H54 (cell line): ENCODE measurements at regions not wholly inside any gene's neighbourhood (a gene's known extent, or its start where the extent isn't known, plus 50 kb on each side); places are given as distances from the start of the nearest gene placed in this dataset.

ENCODE experiments used
- DNase-seq: peaks from one replicate; pipeline ENCODE4 v3.0.0; 2011; ENCODE audit warnings: low spot score, mixed read lengths; ENCODE audit not compliant: insufficient read length
- FAIRE-seq: peaks from 3 replicates; lab custom pipeline; 2011; peaks lifted over from hg19 to GRCh38; lab: Jason Lieb, UNC
- POLR2A ChIP-seq: IDR thresholded peaks from 2 replicates; pipeline ENCODE4 v1.6.1; 2011; ENCODE audit warnings: low read depth, mild to moderate bottlenecking, low read length

- no peak for TF ChIP-seq POLR2A
- DNase-seq (peak; percentile 20), FAIRE-seq (no peak)
These were observed 78.3 kb upstream of the CTNNBL1 start for GRCh38 chr20:37615340-37616109.

DNA sequence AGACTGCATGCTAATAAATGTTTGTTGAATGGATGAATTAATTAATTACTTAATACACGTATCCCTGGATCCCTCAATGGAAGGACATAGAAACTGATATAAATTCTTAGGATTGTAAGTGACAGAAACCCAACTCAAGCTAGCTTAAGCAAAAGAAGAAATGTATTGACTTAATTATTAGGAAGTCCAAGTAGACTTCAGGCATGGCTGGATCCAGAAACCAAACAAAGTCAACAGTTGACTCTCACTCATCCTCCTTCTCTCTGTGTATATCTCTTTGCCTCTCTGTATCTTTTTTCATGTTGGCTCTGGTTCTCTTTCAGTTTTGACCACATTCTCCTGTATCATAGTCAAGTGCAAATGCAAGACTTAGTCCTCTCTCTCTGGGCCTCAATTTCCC, 82.0 kb upstream of the CTNNBL1 start:
- no peak for TF ChIP-seq POLR2A
- DNase-seq (no peak), FAIRE-seq (no peak)

DNA sequence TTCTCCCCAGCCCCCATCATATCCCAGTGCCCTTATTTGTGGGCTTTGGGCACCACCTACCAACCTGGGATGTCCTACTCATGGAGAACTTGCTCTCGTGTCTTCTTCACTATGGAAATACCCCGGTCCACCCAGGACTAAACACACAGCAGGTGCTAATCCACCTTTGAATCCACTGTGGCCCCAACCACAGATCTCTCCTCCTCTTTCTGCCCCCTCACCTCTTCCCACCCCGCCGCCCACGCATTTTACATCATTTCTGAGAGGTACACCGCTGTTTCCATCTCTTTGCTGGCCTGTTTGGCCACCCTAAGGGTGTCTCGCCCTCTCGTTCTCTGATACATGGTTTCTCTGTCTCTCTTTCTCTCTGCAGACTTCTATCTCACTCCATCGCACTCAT, 82.5 kb upstream of the CTNNBL1 start:
- FAIRE-seq (no peak), DNase-seq (no peak)
- TF ChIP-seq POLR2A = no peak

DNA sequence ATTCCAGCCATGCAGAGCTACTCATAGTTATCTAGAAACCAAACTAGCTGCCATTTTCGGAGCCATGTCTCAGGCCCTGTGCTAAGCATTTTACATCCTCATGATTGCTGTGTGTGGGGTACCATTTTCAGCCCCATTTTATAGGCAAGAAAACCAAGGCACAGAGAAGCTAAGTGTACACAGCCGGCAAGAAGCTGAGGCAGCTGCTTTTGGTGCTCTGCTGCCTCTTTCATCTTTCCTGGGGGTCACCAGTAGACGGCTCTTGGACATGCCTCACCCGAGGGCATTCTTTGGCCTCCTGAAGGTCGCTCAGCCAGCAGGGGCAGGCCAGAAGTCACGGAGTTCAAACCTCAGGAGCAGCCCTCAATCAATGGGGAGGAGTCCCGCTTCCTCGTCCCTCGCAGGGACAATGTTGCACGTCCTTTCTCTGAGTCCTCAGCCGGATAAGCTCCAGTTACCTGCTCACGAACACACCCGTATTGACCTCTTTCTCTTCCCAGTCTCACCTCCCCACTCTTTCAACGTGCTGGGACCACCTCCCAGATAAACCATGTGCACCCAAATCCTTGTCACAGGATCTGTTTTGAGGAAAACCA, 82.6 kb upstream of the BLCAP start:
- DNase-seq (no peak), FAIRE-seq (no peak)
- TF ChIP-seq POLR2A = no peak

DNA sequence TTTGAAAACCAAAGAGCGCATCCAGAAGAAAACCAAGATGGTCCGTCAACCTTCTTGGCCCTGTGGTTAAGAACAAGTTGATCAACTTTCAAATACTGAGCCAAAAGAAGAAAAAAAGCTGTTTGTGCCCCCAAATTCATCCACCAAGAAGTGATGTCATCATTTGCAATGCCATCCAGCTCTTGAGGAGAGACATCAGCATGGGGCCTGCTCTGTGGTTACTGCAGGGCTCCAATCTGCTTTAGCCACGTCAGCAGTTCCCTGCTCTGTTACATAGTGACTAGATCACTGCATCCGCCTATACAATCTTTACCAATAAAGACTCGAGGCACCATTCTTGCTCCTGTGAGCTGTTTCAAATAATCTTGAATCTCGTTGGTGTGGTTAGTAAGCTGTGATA, 75.0 kb upstream of the BLCAP start:
- DNase-seq = no peak
- FAIRE-seq = no peak
- TF ChIP-seq POLR2A = no peak

DNA sequence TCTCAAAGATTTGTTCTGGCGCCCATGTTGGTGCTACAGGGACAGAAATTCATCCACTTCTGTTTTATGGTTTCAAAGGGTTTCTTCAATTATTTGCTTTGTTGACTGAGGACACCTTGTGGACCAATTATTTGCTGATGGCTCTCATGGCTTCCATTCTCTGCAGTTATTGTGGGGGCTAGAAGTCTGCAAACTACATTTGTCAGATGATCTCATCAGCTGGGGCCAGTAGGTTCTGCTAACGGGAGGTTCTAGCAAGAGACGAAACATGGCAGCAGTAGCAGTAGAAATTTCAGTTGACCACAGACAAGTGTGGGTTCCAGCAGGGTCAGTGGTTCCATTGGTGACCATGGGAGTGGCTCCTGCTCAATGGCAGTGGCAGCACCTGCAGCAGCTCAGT, 72.8 kb upstream of the BLCAP start:
- no peak for FAIRE-seq
- DNase-seq = no peak
- no peak for TF ChIP-seq POLR2A

DNA sequence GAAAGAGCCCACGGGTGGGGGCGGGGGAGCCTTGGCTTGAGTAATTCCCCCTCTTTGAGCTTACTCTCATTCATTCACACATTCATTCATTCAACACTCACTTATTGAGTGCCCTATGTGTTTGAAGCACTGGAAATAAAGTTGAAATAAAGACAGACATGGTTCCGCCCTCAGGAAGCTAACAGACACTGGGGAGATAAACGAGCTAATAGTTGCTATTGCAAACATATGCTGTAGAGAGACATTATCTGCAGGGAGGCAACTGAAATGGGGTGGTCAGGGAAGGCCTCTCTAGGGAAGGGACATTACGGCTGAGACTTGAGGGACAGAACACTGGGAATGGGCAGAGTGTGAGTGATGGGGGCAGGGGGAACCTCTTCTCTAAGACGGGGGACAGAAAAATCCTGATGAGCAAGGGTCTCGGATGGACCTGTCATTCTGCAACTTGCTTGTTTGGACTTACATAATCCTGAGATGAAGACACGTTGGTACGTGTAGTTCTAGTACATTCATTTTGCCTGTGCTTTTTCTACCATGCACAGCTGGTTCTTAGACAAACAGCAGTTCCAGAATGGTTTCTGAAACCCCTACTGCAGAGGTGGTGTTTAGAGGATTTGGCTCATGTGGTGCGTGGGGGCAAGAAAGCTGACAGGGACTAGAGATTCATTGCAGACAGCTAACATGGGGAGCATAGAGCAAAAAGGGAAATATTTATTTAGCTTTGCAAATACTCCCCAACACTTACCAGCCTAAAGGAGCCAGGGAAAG, 71.1 kb upstream of the BLCAP start:
- no peak for TF ChIP-seq POLR2A
- FAIRE-seq (no peak), DNase-seq (no peak)

- TF ChIP-seq POLR2A = no peak
- no peak for DNase-seq
These were observed 70.4 kb upstream of the BLCAP start for GRCh38 chr20:37598100-37598543.

GRCh38 chr20:37596890-37597536, 69.3 kb upstream of the BLCAP start:
- FAIRE-seq = no peak
- no peak for TF ChIP-seq POLR2A
- DNase-seq = no peak

More at GRCh38 chr20:37598100-37598543, 70.4 kb upstream of the BLCAP start:
- no peak for FAIRE-seq

- FAIRE-seq = no peak
These were observed 68.5 kb upstream of the BLCAP start for GRCh38 chr20:37596168-37596567.

DNA sequence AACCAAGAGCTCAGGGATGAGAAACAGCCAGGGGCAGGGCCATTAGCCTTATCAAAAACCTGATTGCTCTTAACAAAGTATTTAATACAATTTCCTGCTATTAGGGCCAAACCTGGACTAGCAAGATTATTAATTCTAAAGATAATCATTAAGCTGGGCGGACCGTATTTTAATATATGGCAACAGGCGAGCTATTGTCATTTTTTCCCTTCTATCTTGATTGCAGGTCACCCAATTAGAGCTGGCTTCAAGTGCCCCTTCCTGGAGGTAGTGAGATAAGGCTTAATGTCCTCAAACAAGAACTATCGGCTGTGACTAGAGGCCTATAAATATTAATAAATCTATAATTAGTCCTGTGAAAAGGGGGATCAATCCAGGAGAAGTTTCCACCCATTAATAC, 66.0 kb upstream of the BLCAP start:
- FAIRE-seq (no peak), DNase-seq (no peak)
- TF ChIP-seq POLR2A = no peak

More at GRCh38 chr20:37596168-37596567, 68.5 kb upstream of the BLCAP start:
- no peak for TF ChIP-seq POLR2A
- no peak for DNase-seq

GRCh38 chr20:37590938-37591490, 63.3 kb upstream of the BLCAP start:
- no peak for TF ChIP-seq POLR2A
- FAIRE-seq (no peak), DNase-seq (no peak)

DNA sequence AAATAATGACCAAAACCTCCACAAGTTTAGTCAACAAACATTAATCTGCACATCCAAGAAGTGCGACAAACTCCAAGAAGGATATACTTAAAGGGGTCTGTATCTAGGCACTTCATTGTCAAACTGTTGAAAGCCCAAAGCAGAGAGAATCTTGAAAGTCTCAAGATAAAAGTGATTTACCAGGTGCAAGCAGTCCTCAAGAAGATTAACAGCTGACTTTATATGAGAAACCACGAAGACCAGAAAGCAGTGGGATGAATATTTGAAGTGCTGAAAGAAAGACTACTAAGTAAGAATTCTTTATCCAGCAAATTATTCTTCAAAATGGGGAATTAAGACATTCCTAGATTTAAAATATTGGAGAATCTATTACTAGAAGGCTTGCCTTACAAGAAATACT, 58.4 kb upstream of the BLCAP start:
- DNase-seq (no peak), FAIRE-seq (no peak)
- TF ChIP-seq POLR2A = no peak
